Hepatocyte (in vitro differentiated cells): ENCODE measurements at regions not wholly inside any gene's neighbourhood (a gene's known extent, or its start where the extent isn't known, plus 50 kb on each side); places are given as distances from the start of the nearest gene placed in this dataset.

Experiments
- EZH2phosphoT487 ChIP-seq: fragments of 200-600 bp; sonication (generic); IDR thresholded peaks from one replicate; pipeline ENCODE4 v1.6.1; 2018; ENCODE audit warnings: antibody characterized with exemption, mild to moderate bottlenecking, low read depth, moderate library complexity; ENCODE audit not compliant: unreplicated experiment, severe bottlenecking
- TF ChIP-seq, protein P1 (sequence below): fragments of 200-600 bp; sonication (generic); IDR thresholded peaks from 2 replicates; pipeline ENCODE4 v1.5.1; 2016; ENCODE audit warnings: antibody characterized with exemption, mild to moderate bottlenecking; ENCODE audit not compliant: poor library complexity

DNA sequence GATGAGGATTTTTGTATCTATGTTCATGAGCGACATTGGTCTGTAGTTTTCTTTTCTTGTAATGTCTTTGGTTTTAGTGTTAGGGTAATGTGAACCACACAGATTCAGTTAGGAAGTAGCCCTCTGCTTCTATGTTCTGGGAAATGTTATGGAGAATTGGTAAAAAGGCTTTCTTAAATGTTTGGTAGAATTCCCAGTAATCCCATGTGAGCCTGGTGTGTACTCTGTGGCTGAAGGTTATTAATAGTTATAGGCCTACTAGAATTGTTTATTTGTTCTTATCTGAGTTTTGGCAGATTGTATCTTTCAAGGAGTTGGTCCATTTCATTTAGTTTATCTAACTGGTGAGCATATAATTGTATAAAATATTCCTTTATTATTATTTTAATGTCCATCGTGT is 484.6 kb upstream of the GHITM start:
- TF ChIP-seq, protein P1, sequence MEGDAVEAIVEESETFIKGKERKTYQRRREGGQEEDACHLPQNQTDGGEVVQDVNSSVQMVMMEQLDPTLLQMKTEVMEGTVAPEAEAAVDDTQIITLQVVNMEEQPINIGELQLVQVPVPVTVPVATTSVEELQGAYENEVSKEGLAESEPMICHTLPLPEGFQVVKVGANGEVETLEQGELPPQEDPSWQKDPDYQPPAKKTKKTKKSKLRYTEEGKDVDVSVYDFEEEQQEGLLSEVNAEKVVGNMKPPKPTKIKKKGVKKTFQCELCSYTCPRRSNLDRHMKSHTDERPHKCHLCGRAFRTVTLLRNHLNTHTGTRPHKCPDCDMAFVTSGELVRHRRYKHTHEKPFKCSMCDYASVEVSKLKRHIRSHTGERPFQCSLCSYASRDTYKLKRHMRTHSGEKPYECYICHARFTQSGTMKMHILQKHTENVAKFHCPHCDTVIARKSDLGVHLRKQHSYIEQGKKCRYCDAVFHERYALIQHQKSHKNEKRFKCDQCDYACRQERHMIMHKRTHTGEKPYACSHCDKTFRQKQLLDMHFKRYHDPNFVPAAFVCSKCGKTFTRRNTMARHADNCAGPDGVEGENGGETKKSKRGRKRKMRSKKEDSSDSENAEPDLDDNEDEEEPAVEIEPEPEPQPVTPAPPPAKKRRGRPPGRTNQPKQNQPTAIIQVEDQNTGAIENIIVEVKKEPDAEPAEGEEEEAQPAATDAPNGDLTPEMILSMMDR, result no peak
- TF ChIP-seq EZH2phosphoT487, result no peak
